Transverse colon (tissue), 4 donors: ENCODE measurements at regions not wholly inside any gene's neighbourhood (a gene's known extent, or its start where the extent isn't known, plus 50 kb on each side); places are given as distances from the start of the nearest gene placed in this dataset.

Experiments
- DNase-seq: peaks from one replicate; pipeline ENCODE4 v3.0.0-alpha.2; 2019
- H3K27ac ChIP-seq, 4 donors: fragments of 200-600 bp; sonication (generic); 2 replicates each; pipeline ENCODE4 v1.5.1; 2016 to 2018; ENCODE audit warnings: inconsistent platforms in 4 of 4
- H3K27me3 ChIP-seq: fragments of 200-600 bp; sonication (generic); 2 replicates; pipeline ENCODE4 v1.5.1; 2017; ENCODE audit warnings: inconsistent platforms
- H3K36me3 ChIP-seq, 4 donors: fragments of 200-600 bp; sonication (generic); 2 replicates each; pipeline ENCODE4 v1.5.1; 2017 to 2019; ENCODE audit warnings: inconsistent platforms in 4 of 4
- H3K4me1 ChIP-seq, 4 donors: fragments of 200-600 bp; sonication (generic); 2 replicates each; pipeline ENCODE4 v1.5.1; 2017 to 2020; ENCODE audit warnings: inconsistent platforms in 4 of 4
- H3K4me3 ChIP-seq, 4 donors: fragments of 200-600 bp; sonication (generic); 1 replicate in 1 of 4; 2 replicates in 3 of 4; pipeline versions ENCODE4 v1.5.1 to v1.6.1; 2017 to 2019; ENCODE audit warnings: inconsistent platforms in 4 of 4
- H3K9me3 ChIP-seq, 2 donors: fragments of 200-600 bp; sonication (generic); 2 replicates each; pipeline ENCODE4 v1.5.1; 2017 to 2019; ENCODE audit warnings: inconsistent platforms in 2 of 2
- EP300 ChIP-seq: sonication (generic); formaldehyde crosslinking; IDR thresholded peaks from one replicate; pipeline ENCODE4 v1.6.1; 2017; ENCODE audit warnings: antibody characterized with exemption, low read depth
- POLR2A ChIP-seq: fragments of 450-650 bp; IDR thresholded peaks from one replicate; pipeline ENCODE4 v1.6.1; 2016; ENCODE audit warnings: antibody characterized with exemption, mild to moderate bottlenecking, moderate library complexity
- POLR2AphosphoS5 ChIP-seq, 3 donors: sonication (generic); formaldehyde crosslinking; IDR thresholded peaks; one replicate each; pipeline ENCODE4 v1.6.1; 2016; ENCODE audit warnings: antibody characterized with exemption in 3 of 3
- WGBS, 2 donors: methylation state at CpG; one replicate each; pipeline ENCODE4 v1.1.5; 2018; ENCODE audit warnings: low coverage in 1 of 2; 5-methylcytosine and 5-hydroxymethylcytosine counted together
- in situ Hi-C, 4 donors: fragments of 200-750 bp; cut with MboI; loops; one replicate each; pipeline versions ENCODE4 v1.15.0 to v1.15.1; 2017; ENCODE audit warnings: low sequenced_read_pairs in 3 of 4, low pct_ligation_motif_present in 1 of 4, low pct_unique_long_range_greater_than_20kb in 1 of 4
- intact Hi-C: fragments of 100-400 bp; cut with DNase I; formaldehyde crosslinking; loops from one replicate; pipeline ENCODE4 v1.15.1; 2023; ENCODE audit warnings: low total_unique reads
- TF ChIP-seq, protein P1 (sequence below), 5 experiments: fragments of 200-600 bp in 3 of 5; fragments of 450-650 bp in 2 of 5; sonication (generic) in 3 of 5; IDR thresholded peaks; 1 replicate in 2 of 5; 2 replicates in 3 of 5; pipeline ENCODE4 v1.5.1; 2016 to 2017; ENCODE audit warnings: antibody characterized with exemption in 5 of 5, inconsistent platforms in 3 of 5, mild to moderate bottlenecking in 2 of 5, moderate library complexity in 1 of 5

DNA sequence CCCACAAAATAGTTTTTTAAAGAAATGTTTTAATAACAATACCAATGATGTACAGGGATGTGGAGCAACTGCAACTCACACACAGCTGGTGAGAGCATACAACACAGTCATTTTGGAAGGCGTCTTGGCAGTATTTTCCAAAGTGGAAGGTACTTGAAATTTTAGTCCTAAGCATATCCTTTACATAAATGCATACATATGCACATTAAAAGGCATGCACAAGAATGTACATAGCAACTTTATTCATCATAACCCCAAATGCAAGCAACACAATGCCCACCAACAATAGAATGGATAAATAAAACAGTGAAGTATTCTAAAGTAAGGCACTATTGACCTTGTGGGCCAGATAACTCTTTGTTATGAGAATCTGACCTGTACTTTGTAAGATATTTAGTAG lies 310.1 kb upstream of the ADGRL2 start:
- no peak for DNase-seq
- Histone ChIP-seq H3K27me3 (no peaks in the 10 kb centered on the region), H3K36me3 (no peaks in the 10 kb centered on the region), H3K4me1 (no peaks in the 10 kb centered on the region), H3K9me3 (peaks cover 4 to 17% of the 10 kb centered on the region in 2 donors), H3K27ac (no peak overlapping the region), H3K4me3 (no peak overlapping the region)
- TF ChIP-seq EP300 = no peak
- no peak for TF ChIP-seq POLR2A
- no peak for TF ChIP-seq POLR2AphosphoS5 (IDR thresholded peaks at IDR 0.05)
- TF ChIP-seq, protein P1, sequence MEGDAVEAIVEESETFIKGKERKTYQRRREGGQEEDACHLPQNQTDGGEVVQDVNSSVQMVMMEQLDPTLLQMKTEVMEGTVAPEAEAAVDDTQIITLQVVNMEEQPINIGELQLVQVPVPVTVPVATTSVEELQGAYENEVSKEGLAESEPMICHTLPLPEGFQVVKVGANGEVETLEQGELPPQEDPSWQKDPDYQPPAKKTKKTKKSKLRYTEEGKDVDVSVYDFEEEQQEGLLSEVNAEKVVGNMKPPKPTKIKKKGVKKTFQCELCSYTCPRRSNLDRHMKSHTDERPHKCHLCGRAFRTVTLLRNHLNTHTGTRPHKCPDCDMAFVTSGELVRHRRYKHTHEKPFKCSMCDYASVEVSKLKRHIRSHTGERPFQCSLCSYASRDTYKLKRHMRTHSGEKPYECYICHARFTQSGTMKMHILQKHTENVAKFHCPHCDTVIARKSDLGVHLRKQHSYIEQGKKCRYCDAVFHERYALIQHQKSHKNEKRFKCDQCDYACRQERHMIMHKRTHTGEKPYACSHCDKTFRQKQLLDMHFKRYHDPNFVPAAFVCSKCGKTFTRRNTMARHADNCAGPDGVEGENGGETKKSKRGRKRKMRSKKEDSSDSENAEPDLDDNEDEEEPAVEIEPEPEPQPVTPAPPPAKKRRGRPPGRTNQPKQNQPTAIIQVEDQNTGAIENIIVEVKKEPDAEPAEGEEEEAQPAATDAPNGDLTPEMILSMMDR (IDR thresholded peaks at IDR 0.05) = no peak
- WGBS, 2 donors = 90% methylated on average over 1 of the region's 1 CpG
- intact Hi-C loops = no loop called here
- in situ Hi-C loops = no loop called here

DNA sequence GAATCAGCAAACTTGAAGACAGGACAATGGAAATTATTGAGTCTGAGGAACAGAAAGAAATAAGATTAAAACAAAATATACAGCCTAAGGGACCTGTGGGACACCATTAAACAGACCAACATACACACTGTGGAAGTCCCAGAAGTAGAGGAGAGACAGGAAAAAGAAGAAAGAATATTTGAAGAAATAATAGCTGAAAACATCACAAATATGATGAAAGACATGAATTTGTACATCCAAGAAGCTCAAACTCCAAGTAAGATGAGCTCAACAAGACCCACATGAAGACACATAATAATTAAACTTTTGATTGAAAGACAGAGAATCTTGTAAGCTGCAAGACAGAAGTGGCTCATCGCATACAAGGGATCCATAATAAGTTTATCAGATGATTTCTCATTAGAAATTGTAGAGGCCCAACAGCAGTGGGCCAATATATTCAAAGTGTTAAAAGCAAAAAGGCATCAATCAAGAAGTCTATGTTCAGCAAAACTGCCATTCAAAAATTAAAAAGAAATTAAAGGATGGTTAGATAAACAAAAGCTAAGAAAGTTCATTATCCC lies 311.3 kb upstream of the ADGRL2 start:
- TF ChIP-seq POLR2A (no peak), EP300 (no peak), POLR2AphosphoS5 (IDR thresholded peaks at IDR 0.05) (no peak)
- TF ChIP-seq, protein P1 (IDR thresholded peaks at IDR 0.05) = no peak
- intact Hi-C loops = no loop called here
- in situ Hi-C loops = no loop called here
- WGBS, 2 donors = 90 to 100% methylated on average over 1 of the region's 1 CpG
- H3K27ac ChIP-seq = no peak overlapping the region
- H3K4me3 ChIP-seq = no peak overlapping the region
- H3K27me3 ChIP-seq = no peaks in the 10 kb centered on the region
- H3K9me3 ChIP-seq = peaks cover 4 to 17% of the 10 kb centered on the region in 2 donors
- H3K4me1 ChIP-seq = no peaks in the 10 kb centered on the region
- H3K36me3 ChIP-seq = no peaks in the 10 kb centered on the region
- DNase-seq = no peak

DNA sequence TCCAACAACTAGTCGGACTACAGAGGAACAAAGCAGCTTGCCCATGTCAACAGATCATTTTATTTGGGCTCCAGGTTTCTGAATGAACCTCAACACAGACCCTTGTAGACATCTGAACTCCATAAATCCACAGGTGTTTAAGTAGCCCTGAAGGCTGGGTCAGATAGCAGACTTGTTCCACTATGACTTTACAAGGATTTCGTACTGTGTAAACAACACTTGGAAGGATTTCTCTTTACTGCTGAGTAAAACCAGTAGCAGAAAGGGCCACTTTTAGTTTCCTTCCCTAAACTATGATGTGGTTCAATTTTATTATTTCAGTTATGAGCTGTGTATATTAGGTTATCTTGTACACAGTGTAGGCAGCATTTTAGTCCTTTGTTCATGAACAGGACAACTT lies 316.4 kb upstream of the ADGRL2 start:
- in situ Hi-C loops = no loop called here
- no peak overlapping the region for H3K27ac ChIP-seq
- 27 to 36% methylated on average over 2 of the region's 2 CpGs for WGBS, 2 donors
- H3K27me3 ChIP-seq = no peaks in the 10 kb centered on the region
- H3K9me3 ChIP-seq = peaks cover 3 to 14% of the 10 kb centered on the region in 2 donors
- no peak for DNase-seq
- no peaks in the 10 kb centered on the region for H3K36me3 ChIP-seq
- intact Hi-C loops = no loop called here
- no peaks in the 10 kb centered on the region for H3K4me1 ChIP-seq
- TF ChIP-seq POLR2A (no peak), EP300 (no peak), POLR2AphosphoS5 (IDR thresholded peaks at IDR 0.05) (no peak)
- TF ChIP-seq, protein P1 (IDR thresholded peaks at IDR 0.05) = no peak
- no peak overlapping the region for H3K4me3 ChIP-seq

DNA sequence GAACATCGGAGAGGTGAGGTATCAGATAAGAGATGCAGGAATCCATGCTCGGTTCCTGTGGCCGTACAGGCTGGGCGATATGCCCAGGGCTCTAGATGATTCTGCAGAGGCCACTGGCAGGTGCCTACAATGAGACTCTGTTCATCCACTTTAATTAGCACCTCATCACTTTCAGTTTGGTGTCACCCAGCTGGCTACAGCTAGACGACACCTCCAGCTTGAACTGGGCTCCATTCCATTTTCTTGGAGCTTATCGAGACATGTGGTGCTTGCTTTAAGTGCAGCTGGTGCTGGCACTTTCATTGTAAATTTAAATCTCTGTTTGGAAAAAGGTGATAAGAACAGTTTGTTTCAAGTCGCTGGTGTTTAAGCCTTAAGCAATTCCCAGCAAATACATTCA lies 322.5 kb upstream of the ADGRL2 start:
- Histone ChIP-seq H3K4me3 (peak overlapping the region in 1 of 4 donors; percentile 20), H3K27me3 (no peaks in the 10 kb centered on the region), H3K9me3 (peaks cover 0 to 3% of the 10 kb centered on the region in 2 donors), H3K4me1 (peaks cover 0 to 5% (median 0%) of the 10 kb centered on the region in 4 donors), H3K27ac (no peak overlapping the region), H3K36me3 (no peaks in the 10 kb centered on the region)
- no peak for DNase-seq
- in situ Hi-C loops = no loop called here
- TF ChIP-seq, protein P1 (IDR thresholded peaks at IDR 0.05) = no peak
- TF ChIP-seq POLR2A (no peak), EP300 (no peak), POLR2AphosphoS5 (IDR thresholded peaks at IDR 0.05) (no peak)
- intact Hi-C loops = no loop called here
- WGBS, 2 donors = 31 to 35% methylated on average over 5 to 7 of the region's 7 CpGs
